ENCODE measurements at regions not wholly inside any gene's neighbourhood (a gene's known extent, or its start where the extent isn't known, plus 50 kb on each side); places are given as distances from the start of the nearest gene placed in this dataset.

DNA sequence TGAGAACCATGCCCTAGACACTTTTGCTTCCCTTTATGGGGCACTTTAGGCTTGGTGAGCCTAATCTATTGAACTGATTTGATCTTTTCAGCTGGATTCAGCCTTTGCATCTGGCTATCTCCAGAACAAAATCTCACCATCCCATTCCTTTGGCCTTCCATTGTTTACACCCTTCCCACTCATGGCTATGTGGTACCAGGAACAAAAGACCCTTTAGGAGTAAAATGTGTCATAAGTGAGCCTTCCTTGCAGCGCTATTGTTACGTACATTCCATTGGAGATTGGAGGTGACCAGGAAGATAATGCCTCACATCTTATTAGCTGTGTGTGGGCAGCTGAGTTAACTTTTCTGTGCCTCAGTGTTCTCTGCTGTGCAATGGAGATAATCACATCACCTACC lies 188.4 kb downstream of the SATB1 start:
- Mint-ChIP-seq H3K4me1 (peaks cover 9% of the 10 kb centered on the region), H3K9me3 (ENCODE audit: insufficient read depth) (no peaks in the 10 kb centered on the region), H3K4me3 (no peak overlapping the region), H3K27me3 (peaks cover 15% of the 10 kb centered on the region), H3K27ac (no peak overlapping the region)
- no peak overlapping the region for H3K9ac ChIP-seq (ENCODE audit: low read length)
- ChIA-PET CTCF (no interaction called here), POLR2A (no interaction called here)
- no peaks in the 10 kb centered on the region for H3K36me3 ChIP-seq (replicated peaks in 1 of 2; ENCODE audit: control extremely low read depth in 1 of 2, control insufficient read depth in 1 of 2, extremely low read depth in 1 of 2, insufficient read depth in 2 of 2, low read length in 1 of 2)
- no peak for TF ChIP-seq EZH2 (IDR thresholded peaks at IDR 0.05; ENCODE audit: borderline replicate concordance, insufficient read depth, low read depth, low read length, poor library complexity, severe bottlenecking)
- TF ChIP-seq CTCF (IDR thresholded peaks at IDR 0.05) = no peak
- intact Hi-C loops (cut with micrococcal nuclease) = no loop called here
- H3K9me3 ChIP-seq (ENCODE audit: control extremely low read depth in 1 of 3, control insufficient read depth in 2 of 3, insufficient read depth in 1 of 3, low read length in 2 of 3) = no peaks in the 10 kb centered on the region
- H3K4me1 ChIP-seq (ENCODE audit: control insufficient read depth in 2 of 2, insufficient read depth in 2 of 2, low read length in 2 of 2) = peaks cover 3 to 6% of the 10 kb centered on the region in 2 donors
- ATAC-seq (ENCODE audit: low read depth) (no peak), DNase-seq (no peak)
- no peak overlapping the region for H3K27ac ChIP-seq (ENCODE audit: low read length in 2 of 2)
- H3K79me2 ChIP-seq (ENCODE audit: control insufficient read depth, insufficient read depth, low read length) = no peaks in the 10 kb centered on the region
- H3K4me3 ChIP-seq (ENCODE audit: control extremely low read depth in 1 of 5, extremely low read depth in 1 of 5, insufficient read depth in 1 of 5, low read depth in 2 of 5, low read length in 4 of 5) = no peak overlapping the region
- peaks cover 0 to 3% (median 0%) of the 10 kb centered on the region in 4 experiments for H3K27me3 ChIP-seq (replicated peaks in 1 of 4; ENCODE audit: control extremely low read depth in 1 of 4, control insufficient read depth in 3 of 4, insufficient read depth in 4 of 4, low read length in 3 of 4)
- H3K4me2 ChIP-seq (replicated peaks; ENCODE audit: low read depth, low read length, poor library complexity, severe bottlenecking) = no peak overlapping the region
- H4K20me1 ChIP-seq (ENCODE audit: control insufficient read depth, insufficient read depth, low read length, poor library complexity, severe bottlenecking) = no peaks in the 10 kb centered on the region
- WGBS (ENCODE audit: insufficient coverage) = 90% methylated on average over 2 of the region's 2 CpGs
- no peak overlapping the region for H2AFZ ChIP-seq (ENCODE audit: insufficient read depth, low read depth, low read length, poor library complexity, severe bottlenecking)

GRCh38 chr3:18234717-18235335 lies 190.3 kb downstream of the SATB1 start:
- ChIA-PET CTCF (no interaction called here), POLR2A (no interaction called here)
- H3K79me2 ChIP-seq (ENCODE audit: control insufficient read depth, insufficient read depth, low read length) = no peaks in the 10 kb centered on the region
- no peak overlapping the region for H3K27ac ChIP-seq (ENCODE audit: low read length in 2 of 2)
- H3K9me3 ChIP-seq (ENCODE audit: control extremely low read depth in 1 of 3, control insufficient read depth in 2 of 3, insufficient read depth in 1 of 3, low read length in 2 of 3) = no peaks in the 10 kb centered on the region
- 92% methylated on average over 2 of the region's 4 CpGs for WGBS (ENCODE audit: insufficient coverage)
- Mint-ChIP-seq H3K4me1 (peaks cover 9% of the 10 kb centered on the region), H3K27me3 (peaks cover 11% of the 10 kb centered on the region), H3K4me3 (no peak overlapping the region), H3K27ac (no peak overlapping the region), H3K9me3 (ENCODE audit: insufficient read depth) (no peaks in the 10 kb centered on the region)
- H3K4me1 ChIP-seq (ENCODE audit: control insufficient read depth in 2 of 2, insufficient read depth in 2 of 2, low read length in 2 of 2) = peaks cover 3 to 6% of the 10 kb centered on the region in 2 donors
- ATAC-seq (ENCODE audit: low read depth) (no peak), DNase-seq (no peak)
- H4K20me1 ChIP-seq (ENCODE audit: control insufficient read depth, insufficient read depth, low read length, poor library complexity, severe bottlenecking) = no peaks in the 10 kb centered on the region
- no peak overlapping the region for H2AFZ ChIP-seq (ENCODE audit: insufficient read depth, low read depth, low read length, poor library complexity, severe bottlenecking)
- no peak overlapping the region for H3K4me2 ChIP-seq (replicated peaks; ENCODE audit: low read depth, low read length, poor library complexity, severe bottlenecking)
- no peak overlapping the region for H3K9ac ChIP-seq (ENCODE audit: low read length)
- no peak overlapping the region for H3K4me3 ChIP-seq (ENCODE audit: control extremely low read depth in 1 of 5, extremely low read depth in 1 of 5, insufficient read depth in 1 of 5, low read depth in 2 of 5, low read length in 4 of 5)
- TF ChIP-seq CTCF (IDR thresholded peaks at IDR 0.05) = no peak
- no peak for TF ChIP-seq EZH2 (IDR thresholded peaks at IDR 0.05; ENCODE audit: borderline replicate concordance, insufficient read depth, low read depth, low read length, poor library complexity, severe bottlenecking)
- H3K27me3 ChIP-seq (replicated peaks in 1 of 4; ENCODE audit: control extremely low read depth in 1 of 4, control insufficient read depth in 3 of 4, insufficient read depth in 4 of 4, low read length in 3 of 4) = peaks cover 0 to 3% (median 0%) of the 10 kb centered on the region in 4 experiments
- no peaks in the 10 kb centered on the region for H3K36me3 ChIP-seq (replicated peaks in 1 of 2; ENCODE audit: control extremely low read depth in 1 of 2, control insufficient read depth in 1 of 2, extremely low read depth in 1 of 2, insufficient read depth in 2 of 2, low read length in 1 of 2)
- intact Hi-C loops (cut with micrococcal nuclease) = no loop called here

Measured in B cell (primary cell).